H1 (cell line): ENCODE measurements at regions not wholly inside any gene's neighbourhood (a gene's known extent, or its start where the extent isn't known, plus 50 kb on each side); places are given as distances from the start of the nearest gene placed in this dataset.
"Not testable (repeated sequence)": the region's sequence is repeated elsewhere in the genome, so short reads cannot be mapped to it uniquely, and the experiment has no call there.

Experiments used
- CEBPB ChIP-seq: IDR thresholded peaks from 2 replicates; pipeline ENCODE4 v1.6.1; 2012; ENCODE audit warnings: low read depth, low read length
- CHD2 ChIP-seq: IDR thresholded peaks from 2 replicates; pipeline ENCODE4 v1.6.1; 2012; ENCODE audit warnings: low read length, improper control_type of control experiment
- CREB1 ChIP-seq: IDR thresholded peaks from 2 replicates; pipeline ENCODE4 v1.6.1; 2012; ENCODE audit warnings: inconsistent platforms
- CTCF ChIP-seq, 3 experiments: IDR thresholded peaks; 1 replicate in 2 of 3; 2 replicates in 1 of 3; pipeline versions ENCODE4 v1.5.1 to v1.6.1; 2011; ENCODE audit warnings: low read length in 3 of 3, mild to moderate bottlenecking in 3 of 3, inconsistent platforms in 2 of 3, low read depth in 1 of 3, moderate library complexity in 1 of 3; ENCODE audit not compliant: insufficient read depth in 1 of 3; ENCODE audit errors: control extremely low read depth in 1 of 3
- E2F6 ChIP-seq: IDR thresholded peaks from 2 replicates; pipeline ENCODE4 v1.6.1; 2012; ENCODE audit warnings: inconsistent platforms
- NRF1 ChIP-seq: IDR thresholded peaks from 2 replicates; pipeline ENCODE4 v1.6.1; 2011; ENCODE audit warnings: mild to moderate bottlenecking, low read depth, low read length, improper control_type of control experiment
- POLR2A ChIP-seq, 2 experiments: IDR thresholded peaks; 1 replicate in 1 of 2; 2 replicates in 1 of 2; pipeline ENCODE4 v1.6.1; 2011; ENCODE audit warnings: low read depth in 2 of 2, low read length in 2 of 2, mild to moderate bottlenecking in 2 of 2; ENCODE audit errors: control extremely low read depth in 1 of 2
- TEAD4 ChIP-seq: IDR thresholded peaks from 2 replicates; pipeline ENCODE4 v1.6.1; 2012; ENCODE audit warnings: low read depth, low read length, inconsistent platforms, mixed read lengths
- ZNF274 ChIP-seq: IDR thresholded peaks from 2 replicates; pipeline ENCODE4 v1.7.0; 2012; ENCODE audit warnings: low read length, borderline replicate concordance; ENCODE audit errors: extremely low read depth
- TF ChIP-seq, protein P1 (sequence below): IDR thresholded peaks from 2 replicates; pipeline ENCODE4 v1.6.1; 2012; ENCODE audit warnings: low read length, inconsistent platforms

DNA sequence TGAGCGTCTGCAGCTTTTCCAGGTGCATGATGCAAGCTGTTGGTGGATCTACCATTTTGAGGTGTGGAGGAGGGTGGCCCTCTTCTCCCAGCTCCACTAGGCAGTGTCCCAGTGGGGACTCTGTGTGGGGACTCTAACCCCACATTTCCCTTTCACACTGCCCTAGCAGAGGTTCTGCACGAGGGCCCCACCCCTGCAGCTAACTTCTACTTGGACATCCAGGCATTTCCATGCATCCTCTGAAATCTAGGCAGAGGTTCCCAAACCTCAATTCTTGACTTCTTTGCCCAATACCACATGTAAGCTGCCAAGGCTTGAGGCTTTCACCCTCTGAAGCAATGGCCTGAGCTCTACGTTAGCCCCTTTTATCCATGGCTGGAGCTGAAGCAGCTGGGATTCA is 61.4 kb upstream of the HGFAC start:
- not testable (repeated sequence) for TF ChIP-seq CHD2; CTCF (IDR thresholded peaks at IDR 0.05; ENCODE audit: control extremely low read depth in 1 of 3, insufficient read depth in 1 of 3, low read depth in 1 of 3, low read length in 3 of 3); CREB1; ZNF274; NRF1; TEAD4; E2F6; POLR2A (IDR thresholded peaks at IDR 0.05; ENCODE audit: control extremely low read depth in 1 of 2, low read depth in 2 of 2, low read length in 2 of 2); CEBPB
- TF ChIP-seq, protein P1, sequence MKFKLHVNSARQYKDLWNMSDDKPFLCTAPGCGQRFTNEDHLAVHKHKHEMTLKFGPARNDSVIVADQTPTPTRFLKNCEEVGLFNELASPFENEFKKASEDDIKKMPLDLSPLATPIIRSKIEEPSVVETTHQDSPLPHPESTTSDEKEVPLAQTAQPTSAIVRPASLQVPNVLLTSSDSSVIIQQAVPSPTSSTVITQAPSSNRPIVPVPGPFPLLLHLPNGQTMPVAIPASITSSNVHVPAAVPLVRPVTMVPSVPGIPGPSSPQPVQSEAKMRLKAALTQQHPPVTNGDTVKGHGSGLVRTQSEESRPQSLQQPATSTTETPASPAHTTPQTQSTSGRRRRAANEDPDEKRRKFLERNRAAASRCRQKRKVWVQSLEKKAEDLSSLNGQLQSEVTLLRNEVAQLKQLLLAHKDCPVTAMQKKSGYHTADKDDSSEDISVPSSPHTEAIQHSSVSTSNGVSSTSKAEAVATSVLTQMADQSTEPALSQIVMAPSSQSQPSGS: not testable (repeated sequence)
